Smooth muscle cell (in vitro differentiated cells): ENCODE measurements at regions not wholly inside any gene's neighbourhood (a gene's known extent, or its start where the extent isn't known, plus 50 kb on each side); places are given as distances from the start of the nearest gene placed in this dataset.

Experiments
- DNase-seq: peaks from one replicate; lab custom pipeline; 2025; ENCODE audit not compliant: unreplicated experiment; lab: John Stamatoyannopoulos, UW
- H2AFZ ChIP-seq: fragments of 200-600 bp; sonication (generic); 2 replicates; pipeline ENCODE4 v1.6.0; 2016; ENCODE audit warnings: antibody characterized with exemption, low read depth, mild to moderate bottlenecking
- H3F3A ChIP-seq: fragments of 200-600 bp; sonication (generic); 2 replicates; pipeline ENCODE4 v1.6.0; 2017; ENCODE audit warnings: antibody characterized with exemption, low read depth
- H3K27ac ChIP-seq: fragments of 200-600 bp; sonication (generic); 2 replicates; pipeline ENCODE4 v1.5.1; 2016; ENCODE audit warnings: low read depth, mild to moderate bottlenecking
- H3K27me3 ChIP-seq: fragments of 200-600 bp; sonication (generic); 2 replicates; pipeline ENCODE4 v1.6.1; 2016; ENCODE audit warnings: low read depth, mild to moderate bottlenecking
- H3K36me3 ChIP-seq: fragments of 200-600 bp; sonication (generic); 2 replicates; pipeline ENCODE4 v1.5.1; 2016; ENCODE audit warnings: low read depth
- H3K4me1 ChIP-seq: fragments of 200-600 bp; sonication (generic); 2 replicates; pipeline ENCODE4 v1.5.1; 2016; ENCODE audit warnings: low read depth
- H3K4me2 ChIP-seq: fragments of 200-600 bp; sonication (generic); 2 replicates; pipeline ENCODE4 v1.6.0; 2016; ENCODE audit warnings: mild to moderate bottlenecking
- H3K4me3 ChIP-seq: fragments of 200-600 bp; sonication (generic); 2 replicates; pipeline ENCODE4 v1.5.1; 2016; ENCODE audit warnings: mild to moderate bottlenecking
- H3K79me2 ChIP-seq: fragments of 200-600 bp; sonication (generic); 2 replicates; pipeline ENCODE4 v1.6.0; 2016; ENCODE audit warnings: low read depth, mild to moderate bottlenecking
- H3K9ac ChIP-seq: fragments of 200-600 bp; sonication (generic); 2 replicates; pipeline ENCODE4 v1.6.0; 2016; ENCODE audit warnings: low read depth
- H3K9me3 ChIP-seq: fragments of 200-600 bp; sonication (generic); replicated peaks from 2 replicates; pipeline ENCODE4 v1.5.1; 2016; ENCODE audit warnings: low read depth
- H4K20me1 ChIP-seq: fragments of 200-600 bp; sonication (generic); 2 replicates; pipeline ENCODE4 v1.6.0; 2016; ENCODE audit warnings: low read depth
- CTCF ChIP-seq: fragments of 200-600 bp; sonication (generic); IDR thresholded peaks from 2 replicates; pipeline ENCODE4 v1.5.1; 2017; ENCODE audit warnings: borderline replicate concordance, mild to moderate bottlenecking, antibody characterized with exemption; ENCODE audit not compliant: insufficient read depth, poor library complexity, severe bottlenecking
- WGBS: methylation state at CpG from one replicate; pipeline ENCODE4 v1.1.7; 2016; ENCODE audit warnings: low lambda C conversion rate; 5-methylcytosine and 5-hydroxymethylcytosine counted together

- Histone ChIP-seq H3K27me3 (no peaks in the 10 kb centered on the region), H3K4me1 (no peaks in the 10 kb centered on the region), H3K79me2 (no peaks in the 10 kb centered on the region), H3K36me3 (no peaks in the 10 kb centered on the region), H4K20me1 (no peaks in the 10 kb centered on the region), H3K4me2 (no peak overlapping the region), H3K27ac (no peak overlapping the region), H3F3A (no peaks in the 10 kb centered on the region), H3K4me3 (no peak overlapping the region), H2AFZ (no peak overlapping the region), H3K9ac (no peak overlapping the region), H3K9me3 (no peaks in the 10 kb centered on the region)
- whole genome bisulfite sequencing: 94% methylated on average over 5 of the region's 5 CpGs
- no peak for TF ChIP-seq CTCF
- no peak for DNase-seq
Measured at GRCh38 chr13:21796066-21796465, 125.2 kb downstream of the FGF9 start.

- Histone ChIP-seq H3K27ac (no peak overlapping the region), H3K4me2 (no peak overlapping the region), H3K79me2 (no peaks in the 10 kb centered on the region), H3F3A (no peaks in the 10 kb centered on the region), H3K9ac (no peak overlapping the region), H3K4me3 (no peak overlapping the region), H3K27me3 (no peaks in the 10 kb centered on the region), H3K4me1 (no peaks in the 10 kb centered on the region), H4K20me1 (no peaks in the 10 kb centered on the region), H2AFZ (no peak overlapping the region), H3K36me3 (no peaks in the 10 kb centered on the region), H3K9me3 (no peaks in the 10 kb centered on the region)
- TF ChIP-seq CTCF: no peak
- WGBS: 88% methylated on average over 11 of the region's 11 CpGs
- no peak for DNase-seq
Measured at GRCh38 chr13:21796775-21797514, 126.1 kb downstream of the FGF9 start.

GRCh38 chr13:21797736-21798135, 126.9 kb downstream of the FGF9 start:
- Histone ChIP-seq H3K9me3 (no peaks in the 10 kb centered on the region), H3K4me2 (no peak overlapping the region), H3F3A (no peaks in the 10 kb centered on the region), H3K36me3 (no peaks in the 10 kb centered on the region), H2AFZ (no peak overlapping the region), H3K4me3 (no peak overlapping the region), H3K9ac (no peak overlapping the region), H3K79me2 (no peaks in the 10 kb centered on the region), H4K20me1 (no peaks in the 10 kb centered on the region), H3K4me1 (no peaks in the 10 kb centered on the region), H3K27me3 (no peaks in the 10 kb centered on the region), H3K27ac (no peak overlapping the region)
- DNase-seq: no peak
- TF ChIP-seq CTCF: no peak
- WGBS: 93% methylated on average over 4 of the region's 4 CpGs

GRCh38 chr13:21798181-21798580, 127.3 kb downstream of the FGF9 start:
- Histone ChIP-seq H3K4me1 (no peaks in the 10 kb centered on the region), H3K4me2 (no peak overlapping the region), H3K9me3 (no peaks in the 10 kb centered on the region), H3K79me2 (no peaks in the 10 kb centered on the region), H3F3A (no peaks in the 10 kb centered on the region), H3K27me3 (no peaks in the 10 kb centered on the region), H4K20me1 (no peaks in the 10 kb centered on the region), H3K4me3 (no peak overlapping the region), H3K9ac (no peak overlapping the region), H3K36me3 (no peaks in the 10 kb centered on the region), H2AFZ (no peak overlapping the region), H3K27ac (no peak overlapping the region)
- no peak for TF ChIP-seq CTCF
- DNase-seq: no peak
- WGBS: 92% methylated on average over 3 of the region's 3 CpGs
